ENCODE measurements at regions not wholly inside any gene's neighbourhood (a gene's known extent, or its start where the extent isn't known, plus 50 kb on each side); places are given as distances from the start of the nearest gene placed in this dataset.

- DNase-seq: no peak
Measured at GRCh38 chr12:94026596-94026995, 121.8 kb upstream of the PLXNC1 start.

- no peak for DNase-seq
Measured at GRCh38 chr12:94027561-94027960, 120.8 kb upstream of the PLXNC1 start.

- no peak for DNase-seq
Measured at GRCh38 chr12:94031763-94032162, 116.6 kb upstream of the PLXNC1 start.

DNA sequence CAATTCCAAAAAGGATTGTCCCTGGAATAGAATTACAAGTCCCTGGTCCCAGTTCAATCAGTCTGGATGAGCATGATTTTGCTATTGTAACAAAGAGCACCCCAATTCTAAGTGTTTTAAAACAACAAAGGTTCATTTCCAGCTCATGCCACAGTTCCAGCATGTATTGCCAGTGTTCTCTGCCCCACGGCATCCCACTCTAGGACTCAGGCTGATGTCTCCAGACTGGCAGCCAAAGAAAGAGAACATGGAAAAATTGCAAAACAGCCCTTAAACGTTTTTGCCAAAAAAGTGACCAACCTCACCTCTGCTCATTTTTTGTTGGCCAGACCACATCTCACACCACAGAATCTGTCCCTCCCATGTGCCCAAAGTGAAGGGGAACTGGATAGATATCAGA lies 116.0 kb upstream of the PLXNC1 start:
- no peak for DNase-seq

- no peak for DNase-seq
Measured at GRCh38 chr12:94033101-94033500, 115.3 kb upstream of the PLXNC1 start.

- no peak for DNase-seq
Measured at GRCh38 chr12:94033784-94034183, 114.6 kb upstream of the PLXNC1 start.

DNA sequence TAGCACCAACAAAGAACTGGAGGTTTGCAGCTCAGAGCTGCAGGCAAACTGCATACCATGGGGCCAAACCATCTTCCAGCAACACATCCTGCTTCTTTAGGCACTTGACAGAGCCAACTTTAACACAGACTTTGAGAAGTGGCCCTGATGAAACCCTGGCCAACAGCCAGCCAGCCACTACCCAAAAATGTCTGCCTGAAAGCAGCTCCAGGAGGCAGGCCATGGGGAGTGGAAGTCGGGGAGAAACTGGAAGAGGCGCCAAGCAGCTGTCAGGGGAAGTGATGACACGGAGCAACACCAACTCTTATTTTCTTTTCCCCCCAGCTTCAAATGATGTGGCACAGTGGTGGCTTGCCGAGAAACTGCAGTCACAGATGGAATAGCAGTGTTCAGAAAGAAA lies 110.9 kb upstream of the PLXNC1 start:
- no peak for DNase-seq

- no peak for DNase-seq
Measured at GRCh38 chr12:94038605-94039004, 109.8 kb upstream of the PLXNC1 start.

DNA sequence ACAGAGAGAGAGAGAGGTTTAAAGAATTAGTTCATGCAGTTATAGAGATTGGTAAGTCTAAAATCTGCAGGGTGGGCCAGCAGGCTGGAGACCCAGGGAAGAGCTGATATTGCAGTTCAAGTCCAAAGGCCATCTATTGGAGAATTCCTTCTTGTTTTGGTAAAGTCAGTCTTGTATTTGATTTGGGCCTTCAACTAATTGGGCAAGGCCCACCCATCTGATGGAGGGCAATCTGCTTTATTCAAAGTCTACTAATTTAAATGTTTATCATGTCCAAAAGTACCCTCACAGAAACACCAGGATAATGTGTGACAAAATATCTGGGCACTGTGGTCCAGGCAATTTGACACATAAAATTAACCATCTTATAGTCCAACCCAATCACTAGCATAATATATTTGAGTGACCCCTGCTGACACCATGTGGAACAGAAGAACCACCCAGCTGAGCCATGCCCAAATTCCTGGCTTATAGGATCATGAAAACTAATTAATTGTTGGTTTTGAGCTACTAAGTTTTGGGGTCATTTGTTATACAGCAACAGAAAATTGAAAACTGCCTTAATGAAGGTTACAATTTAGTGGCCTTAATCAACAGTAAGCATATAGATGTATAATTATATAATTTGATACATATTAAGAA lies 109.1 kb upstream of the PLXNC1 start:
- no peak for DNase-seq

DNA sequence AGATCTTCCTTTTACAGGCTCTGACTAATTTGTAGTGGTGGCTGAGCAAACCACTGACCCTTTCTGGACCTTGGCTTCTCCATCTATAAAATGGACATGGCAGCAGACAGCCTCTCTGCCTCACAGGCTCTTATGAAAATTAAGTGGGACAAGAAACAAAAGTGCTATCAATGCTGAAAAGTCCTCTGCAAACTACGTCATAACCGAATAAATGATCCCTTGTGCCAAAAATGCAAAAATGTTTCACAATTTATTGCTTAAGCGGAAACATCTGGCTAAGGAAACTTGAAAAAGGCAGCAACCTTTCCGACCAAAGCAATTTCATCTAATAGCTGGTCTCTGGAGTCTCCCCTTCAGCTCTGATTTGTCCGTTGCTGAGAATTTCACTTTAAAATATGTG lies 108.5 kb upstream of the PLXNC1 start:
- no peak for DNase-seq

- peak in 1 of 58 donors; percentile 8 for DNase-seq
Measured at GRCh38 chr12:94041850-94042249, 106.5 kb upstream of the PLXNC1 start.

DNA sequence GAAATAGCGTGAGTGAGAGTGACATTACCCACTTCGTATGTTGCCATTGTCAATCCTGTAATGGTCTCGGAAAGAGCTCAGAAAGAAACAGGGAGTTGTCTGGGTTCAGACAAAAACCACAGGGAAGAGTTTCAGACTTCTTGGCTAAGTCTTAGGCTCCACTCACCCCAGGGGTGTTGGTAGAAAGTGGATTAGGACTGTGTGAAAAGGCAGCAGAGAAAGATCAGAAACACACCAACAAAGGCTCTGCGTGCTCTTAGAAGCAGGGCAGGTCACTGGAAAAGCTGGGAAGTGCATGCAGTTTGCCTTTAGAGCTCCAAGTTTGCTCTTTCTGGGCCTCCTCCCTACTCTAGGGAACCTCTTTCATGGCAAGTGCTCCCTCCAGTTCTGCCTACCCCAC lies 106.1 kb upstream of the PLXNC1 start:
- no peak for DNase-seq

DNA sequence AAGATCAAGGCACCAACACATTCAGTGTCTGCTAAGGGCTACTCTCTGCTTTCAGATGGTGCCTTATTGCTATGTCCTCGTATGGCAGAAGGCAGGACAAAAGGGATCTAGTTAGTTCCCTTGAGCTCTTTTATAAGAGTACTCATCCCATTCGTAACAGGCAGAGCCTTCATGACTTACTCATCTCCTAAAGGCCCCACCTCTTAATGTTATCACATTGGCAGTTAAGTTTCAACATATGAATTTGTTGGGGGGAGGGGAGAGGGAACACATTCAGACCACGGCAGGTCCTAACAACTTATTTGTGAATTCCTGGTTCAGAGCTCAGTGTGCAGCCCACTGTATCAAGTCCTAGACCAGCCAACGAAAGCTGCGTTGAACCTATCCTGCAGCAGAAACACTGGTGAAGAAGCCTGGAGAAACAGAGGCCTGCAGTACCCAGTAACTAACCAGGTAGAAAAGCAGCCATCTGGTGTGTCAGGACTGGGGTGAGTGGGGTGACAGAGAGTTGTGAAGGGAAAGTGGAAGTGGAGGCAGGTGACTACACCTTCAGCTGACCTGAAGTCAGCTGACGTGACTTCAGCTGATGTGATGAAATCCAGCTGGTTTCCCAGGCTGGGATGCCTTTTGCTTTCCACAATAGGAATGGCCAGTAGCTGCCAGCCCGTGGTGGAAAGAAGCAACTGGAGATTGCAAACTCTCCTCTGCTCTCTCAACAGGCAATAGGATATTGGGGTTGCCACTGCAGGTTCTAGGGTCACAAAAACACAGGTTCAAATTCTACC lies 101.6 kb upstream of the PLXNC1 start:
- DNase-seq: no peak

DNA sequence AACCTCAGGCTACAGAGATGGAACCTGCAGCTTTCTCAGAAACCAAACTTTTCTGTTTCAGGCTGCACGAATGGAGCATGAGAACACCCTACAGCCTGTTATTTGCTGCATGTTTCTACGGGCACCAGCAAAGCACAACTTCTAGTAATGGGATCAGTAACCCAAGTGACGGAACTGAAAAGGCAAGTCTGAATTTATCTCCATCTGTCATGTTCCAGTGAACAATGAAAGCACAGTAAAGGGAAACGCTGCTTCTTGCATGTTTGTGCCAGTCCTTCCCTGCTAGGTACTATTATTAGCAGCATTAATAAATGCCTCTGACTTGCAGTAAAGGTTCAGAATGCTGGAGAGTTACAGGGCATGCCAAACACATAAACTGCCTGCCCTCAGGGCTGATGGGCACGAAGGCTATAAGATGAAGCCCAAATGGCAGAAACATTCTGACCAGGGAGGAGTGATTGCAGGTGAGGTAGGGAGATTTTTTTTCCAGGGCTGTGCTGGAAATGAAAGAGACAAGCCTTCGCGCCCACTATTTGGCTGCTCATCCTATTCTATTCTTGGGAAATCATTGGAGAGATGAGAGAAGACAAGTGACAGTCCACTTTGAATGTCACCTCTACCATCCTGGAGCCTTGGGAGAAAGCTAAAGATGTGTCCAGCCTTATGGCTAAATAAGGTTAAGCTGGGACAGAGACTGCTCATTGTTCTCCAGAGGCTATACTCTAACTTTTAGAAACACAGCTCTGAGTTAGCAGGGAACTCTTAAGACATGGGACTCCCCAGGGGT lies 100.4 kb upstream of the PLXNC1 start:
- DNase-seq: no peak

DNA sequence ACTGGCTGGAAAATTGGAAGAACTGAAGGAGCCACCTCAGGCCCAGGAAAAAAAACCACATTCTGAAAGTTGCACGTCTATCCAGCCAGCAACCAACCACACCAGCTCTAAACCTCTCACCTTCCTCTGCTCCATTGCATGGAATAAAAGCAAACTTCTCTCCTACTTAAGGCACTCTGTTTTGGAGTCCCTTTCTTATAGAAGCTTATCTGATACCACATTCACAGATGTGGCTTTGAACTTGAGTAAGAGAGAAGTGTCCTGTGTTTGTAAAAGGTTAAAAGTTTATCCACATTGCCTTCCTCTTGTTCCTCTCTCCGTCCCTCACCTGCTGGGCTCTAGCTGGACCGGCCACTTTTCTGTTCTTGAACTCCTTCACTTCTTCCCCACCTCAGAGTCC lies 99.6 kb upstream of the PLXNC1 start:
- DNase-seq: no peak

GRCh38 chr12:94049718-94050117 lies 98.7 kb upstream of the PLXNC1 start:
- DNase-seq: no peak

DNA sequence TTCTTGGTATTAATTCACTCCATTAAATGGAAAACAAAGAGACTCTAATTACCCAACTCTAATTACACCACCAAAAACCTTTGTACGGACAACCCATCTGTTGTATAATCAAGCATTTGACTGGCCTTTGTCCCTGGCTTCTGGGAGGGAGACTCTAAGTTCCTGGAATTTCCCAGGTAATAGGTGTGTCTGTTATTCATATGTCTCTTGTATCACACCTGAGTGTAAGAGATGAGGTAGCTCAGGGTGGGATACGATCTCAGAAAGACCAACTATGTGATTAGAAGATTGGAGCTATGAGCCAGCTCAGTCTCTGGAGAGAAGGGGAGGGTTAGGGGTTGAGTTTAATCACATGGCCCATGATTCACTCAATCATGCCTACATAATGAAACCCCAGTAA lies 94.7 kb upstream of the PLXNC1 start:
- no peak for DNase-seq

DNA sequence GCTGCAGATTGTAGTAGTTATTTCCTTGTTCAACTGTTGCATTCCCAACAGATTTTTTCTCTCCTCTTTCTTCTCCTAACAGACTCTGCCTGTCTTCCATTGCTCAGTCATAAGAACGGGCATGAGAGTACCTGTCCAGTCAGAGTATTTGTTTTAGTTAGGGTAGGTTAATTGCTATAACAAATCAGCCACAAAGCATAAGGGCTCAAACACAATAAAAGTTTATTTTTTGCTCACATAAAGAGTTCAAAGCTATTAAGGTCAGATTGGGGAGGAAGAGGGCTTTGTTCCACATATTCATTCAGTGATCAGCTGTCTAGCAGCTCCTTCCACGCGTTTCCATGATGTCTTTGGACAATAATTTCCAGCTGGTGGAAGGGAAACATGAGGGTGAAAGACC lies 92.8 kb upstream of the PLXNC1 start:
- DNase-seq: no peak

- no peak for DNase-seq
Measured at GRCh38 chr12:94056419-94057158, 91.8 kb upstream of the PLXNC1 start.

DNA sequence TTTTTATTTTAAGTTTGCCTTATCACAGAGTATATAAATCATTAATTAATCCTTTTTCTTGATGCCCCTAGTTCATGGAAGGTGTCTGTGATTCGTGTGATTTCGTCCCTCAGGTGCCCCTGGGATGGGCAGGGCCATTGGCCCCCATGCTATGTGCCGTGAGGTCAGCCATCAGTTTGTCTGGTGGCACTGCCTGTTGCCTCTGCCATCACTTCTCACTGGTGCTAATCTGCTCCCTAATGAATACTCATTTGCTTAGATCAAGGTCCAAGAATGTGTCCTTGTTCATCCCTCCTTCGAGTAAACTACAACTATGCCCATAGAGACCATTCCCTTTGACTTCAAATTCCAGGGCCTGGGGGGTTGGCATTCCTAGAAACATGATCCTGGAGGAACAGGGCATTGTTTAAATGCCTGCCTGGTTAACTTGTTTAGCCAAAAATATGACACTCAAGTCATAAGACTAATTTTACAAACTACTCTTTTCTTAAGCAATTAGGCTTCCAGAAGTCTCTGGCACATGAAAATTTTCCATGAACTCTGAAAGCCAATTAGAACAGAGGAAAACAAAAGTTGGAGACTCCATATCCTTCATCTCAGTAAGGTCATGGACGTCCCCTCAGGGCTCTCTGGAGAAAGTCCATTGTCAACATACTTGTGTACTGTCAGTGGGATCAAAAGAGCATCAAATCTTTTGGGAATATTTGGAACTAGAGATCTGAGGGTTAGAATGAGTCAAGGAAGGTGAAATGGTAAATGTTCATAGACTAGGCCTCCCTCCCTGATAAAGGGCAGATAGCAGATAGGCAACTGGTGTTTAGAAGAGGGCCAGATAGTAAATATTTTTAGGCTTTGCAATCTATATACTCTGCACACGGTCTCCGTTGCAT lies 90.9 kb upstream of the PLXNC1 start:
- DNase-seq: no peak

All from anterior cingulate cortex (tissue), 58 donors.